ENCODE measurements at regions not wholly inside any gene's neighbourhood (a gene's known extent, or its start where the extent isn't known, plus 50 kb on each side); places are given as distances from the start of the nearest gene placed in this dataset.

DNA sequence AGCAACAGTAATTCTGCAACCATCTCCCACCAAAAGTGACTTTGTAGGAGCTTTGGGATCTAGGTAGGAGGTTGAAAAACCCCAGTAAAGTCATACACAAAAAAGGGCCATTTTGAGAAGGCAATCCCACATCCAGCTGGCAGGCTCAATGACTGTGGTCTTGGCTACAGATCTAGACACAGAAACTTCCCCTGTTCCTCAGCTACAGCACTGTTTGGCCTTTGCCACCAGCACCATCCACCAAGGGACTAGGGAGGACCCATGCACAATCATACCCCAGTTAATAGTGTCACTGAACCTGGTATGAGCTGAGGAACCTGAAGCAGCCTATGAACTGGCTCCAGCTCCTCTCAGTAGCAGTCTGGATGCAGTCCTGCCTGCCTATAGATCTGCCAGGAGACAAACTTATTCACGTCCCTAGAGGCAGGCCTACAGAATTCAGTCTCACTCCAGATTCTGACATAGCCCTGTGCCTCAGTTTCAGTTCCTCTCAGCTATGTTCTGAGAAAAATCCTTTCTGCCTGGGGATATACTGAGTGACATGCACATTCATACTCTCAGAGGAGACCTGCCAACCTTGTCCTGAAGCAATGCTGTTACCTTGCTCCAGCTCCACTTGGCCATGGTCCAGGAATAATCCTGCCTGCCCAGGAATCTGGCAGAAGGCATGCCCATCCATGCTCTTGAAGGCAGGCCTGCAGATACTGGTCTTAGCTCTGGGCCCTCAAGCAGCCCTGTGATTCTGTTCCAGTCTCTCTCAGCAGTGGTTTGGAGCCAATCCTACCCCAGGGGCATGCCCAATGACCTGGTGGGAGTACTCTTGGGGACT is 2048.3 kb upstream of the PCDH20 start:
- TF ChIP-seq, protein P1, sequence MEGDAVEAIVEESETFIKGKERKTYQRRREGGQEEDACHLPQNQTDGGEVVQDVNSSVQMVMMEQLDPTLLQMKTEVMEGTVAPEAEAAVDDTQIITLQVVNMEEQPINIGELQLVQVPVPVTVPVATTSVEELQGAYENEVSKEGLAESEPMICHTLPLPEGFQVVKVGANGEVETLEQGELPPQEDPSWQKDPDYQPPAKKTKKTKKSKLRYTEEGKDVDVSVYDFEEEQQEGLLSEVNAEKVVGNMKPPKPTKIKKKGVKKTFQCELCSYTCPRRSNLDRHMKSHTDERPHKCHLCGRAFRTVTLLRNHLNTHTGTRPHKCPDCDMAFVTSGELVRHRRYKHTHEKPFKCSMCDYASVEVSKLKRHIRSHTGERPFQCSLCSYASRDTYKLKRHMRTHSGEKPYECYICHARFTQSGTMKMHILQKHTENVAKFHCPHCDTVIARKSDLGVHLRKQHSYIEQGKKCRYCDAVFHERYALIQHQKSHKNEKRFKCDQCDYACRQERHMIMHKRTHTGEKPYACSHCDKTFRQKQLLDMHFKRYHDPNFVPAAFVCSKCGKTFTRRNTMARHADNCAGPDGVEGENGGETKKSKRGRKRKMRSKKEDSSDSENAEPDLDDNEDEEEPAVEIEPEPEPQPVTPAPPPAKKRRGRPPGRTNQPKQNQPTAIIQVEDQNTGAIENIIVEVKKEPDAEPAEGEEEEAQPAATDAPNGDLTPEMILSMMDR (IDR thresholded peaks at IDR 0.05; ENCODE audit: low read depth, low read length), result no peak
- TF ChIP-seq EZH2phosphoT487 (IDR thresholded peaks at IDR 0.05; ENCODE audit: low read depth), result no peak
